ENCODE measurements at regions not wholly inside any gene's neighbourhood (a gene's known extent, or its start where the extent isn't known, plus 50 kb on each side); places are given as distances from the start of the nearest gene placed in this dataset.

DNA sequence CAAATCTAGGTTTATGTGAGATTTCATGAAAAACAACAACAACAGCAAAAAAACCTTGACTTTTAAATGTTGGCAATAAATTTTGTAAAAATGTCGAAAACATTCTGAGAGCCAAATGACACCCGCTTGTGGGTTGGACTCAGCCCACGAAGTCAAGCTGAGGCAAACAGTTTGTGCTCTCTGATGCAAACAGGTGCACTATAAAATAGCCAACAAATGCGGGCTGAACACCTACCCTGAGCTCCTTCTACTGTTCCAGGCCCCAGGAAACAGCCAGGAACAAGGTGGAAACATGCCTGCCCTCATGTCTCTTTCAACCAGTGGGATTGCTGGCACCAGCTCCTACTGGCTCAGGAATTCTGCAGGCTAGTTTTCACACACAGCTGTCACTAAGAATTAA, 105.0 kb upstream of the ZNF716 start (continued):
- TF ChIP-seq, protein P1, sequence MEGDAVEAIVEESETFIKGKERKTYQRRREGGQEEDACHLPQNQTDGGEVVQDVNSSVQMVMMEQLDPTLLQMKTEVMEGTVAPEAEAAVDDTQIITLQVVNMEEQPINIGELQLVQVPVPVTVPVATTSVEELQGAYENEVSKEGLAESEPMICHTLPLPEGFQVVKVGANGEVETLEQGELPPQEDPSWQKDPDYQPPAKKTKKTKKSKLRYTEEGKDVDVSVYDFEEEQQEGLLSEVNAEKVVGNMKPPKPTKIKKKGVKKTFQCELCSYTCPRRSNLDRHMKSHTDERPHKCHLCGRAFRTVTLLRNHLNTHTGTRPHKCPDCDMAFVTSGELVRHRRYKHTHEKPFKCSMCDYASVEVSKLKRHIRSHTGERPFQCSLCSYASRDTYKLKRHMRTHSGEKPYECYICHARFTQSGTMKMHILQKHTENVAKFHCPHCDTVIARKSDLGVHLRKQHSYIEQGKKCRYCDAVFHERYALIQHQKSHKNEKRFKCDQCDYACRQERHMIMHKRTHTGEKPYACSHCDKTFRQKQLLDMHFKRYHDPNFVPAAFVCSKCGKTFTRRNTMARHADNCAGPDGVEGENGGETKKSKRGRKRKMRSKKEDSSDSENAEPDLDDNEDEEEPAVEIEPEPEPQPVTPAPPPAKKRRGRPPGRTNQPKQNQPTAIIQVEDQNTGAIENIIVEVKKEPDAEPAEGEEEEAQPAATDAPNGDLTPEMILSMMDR (IDR thresholded peaks at IDR 0.05): no peak
- TF ChIP-seq GABPA (IDR thresholded peaks at IDR 0.05; ENCODE audit: low read depth): no peak
- TF ChIP-seq TCF12 (IDR thresholded peaks at IDR 0.05): no peak

DNA sequence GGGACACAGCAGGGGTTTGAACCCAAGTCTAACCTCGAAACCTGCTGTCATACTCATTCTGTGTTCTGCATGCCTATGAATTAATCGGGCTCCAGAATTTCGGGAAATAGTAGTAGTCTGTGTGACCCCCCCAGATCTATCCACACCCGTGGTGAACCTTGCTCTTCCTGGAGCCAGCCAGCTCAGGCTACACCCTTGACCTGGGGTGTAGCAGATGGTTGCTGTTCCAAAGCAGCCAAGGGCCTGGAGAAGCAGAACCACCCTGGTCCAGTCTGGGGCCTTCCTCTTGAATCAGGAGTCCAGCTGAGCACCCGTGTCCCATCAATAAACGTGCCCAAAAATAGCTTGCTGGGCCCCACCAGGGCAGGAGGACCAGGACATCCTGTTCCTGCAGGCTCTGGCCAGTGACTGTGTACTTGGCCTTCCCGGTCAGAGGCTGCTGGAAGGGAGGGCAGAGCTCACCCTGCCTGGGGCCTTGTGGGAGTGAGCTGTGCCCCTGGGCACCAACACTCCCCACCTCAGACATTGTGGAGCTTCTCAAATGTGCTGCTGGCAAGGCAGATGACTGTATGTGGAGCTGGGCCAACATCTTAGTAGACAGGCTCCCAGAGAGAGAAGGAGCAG, 101.2 kb upstream of the ZNF716 start:
- H2AFZ ChIP-seq (ENCODE audit: low read depth): no peak overlapping the region
- no peaks in the 10 kb centered on the region for H3F3A ChIP-seq (replicated peaks; ENCODE audit: insufficient read depth)
- POLR2A ChIA-PET: no interaction called here
- TF ChIP-seq, protein P1 (IDR thresholded peaks at IDR 0.05): no peak
- TF ChIP-seq MXI1 (IDR thresholded peaks at IDR 0.05; ENCODE audit: low read depth, low read length) (no peak), SMC3 (IDR thresholded peaks at IDR 0.05; ENCODE audit: low read depth, low read length) (no peak), GABPA (IDR thresholded peaks at IDR 0.05; ENCODE audit: low read depth) (no peak), GATA2 (CRISPR knock-in tag; IDR thresholded peaks at IDR 0.05) (no peak), RCOR1 (IDR thresholded peaks at IDR 0.05; ENCODE audit: low read length) (no peak), POLR2AphosphoS5 (IDR thresholded peaks at IDR 0.05; ENCODE audit: low read depth, low read length) (no peak), CHD2 (IDR thresholded peaks at IDR 0.05; ENCODE audit: low read length, partially characterized antibody) (no peak), TAF1 (IDR thresholded peaks at IDR 0.05; ENCODE audit: borderline replicate concordance, low read depth, low read length) (no peak), MEF2A (IDR thresholded peaks at IDR 0.05; ENCODE audit: borderline replicate concordance, low read depth) (no peak)
- TF ChIP-seq, protein P2, sequence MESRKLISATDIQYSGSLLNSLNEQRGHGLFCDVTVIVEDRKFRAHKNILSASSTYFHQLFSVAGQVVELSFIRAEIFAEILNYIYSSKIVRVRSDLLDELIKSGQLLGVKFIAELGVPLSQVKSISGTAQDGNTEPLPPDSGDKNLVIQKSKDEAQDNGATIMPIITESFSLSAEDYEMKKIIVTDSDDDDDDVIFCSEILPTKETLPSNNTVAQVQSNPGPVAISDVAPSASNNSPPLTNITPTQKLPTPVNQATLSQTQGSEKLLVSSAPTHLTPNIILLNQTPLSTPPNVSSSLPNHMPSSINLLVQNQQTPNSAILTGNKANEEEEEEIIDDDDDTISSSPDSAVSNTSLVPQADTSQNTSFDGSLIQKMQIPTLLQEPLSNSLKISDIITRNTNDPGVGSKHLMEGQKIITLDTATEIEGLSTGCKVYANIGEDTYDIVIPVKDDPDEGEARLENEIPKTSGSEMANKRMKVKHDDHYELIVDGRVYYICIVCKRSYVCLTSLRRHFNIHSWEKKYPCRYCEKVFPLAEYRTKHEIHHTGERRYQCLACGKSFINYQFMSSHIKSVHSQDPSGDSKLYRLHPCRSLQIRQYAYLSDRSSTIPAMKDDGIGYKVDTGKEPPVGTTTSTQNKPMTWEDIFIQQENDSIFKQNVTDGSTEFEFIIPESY (IDR thresholded peaks at IDR 0.05; ENCODE audit: borderline replicate concordance, low read depth): no peak
- TF ChIP-seq, protein P3, sequence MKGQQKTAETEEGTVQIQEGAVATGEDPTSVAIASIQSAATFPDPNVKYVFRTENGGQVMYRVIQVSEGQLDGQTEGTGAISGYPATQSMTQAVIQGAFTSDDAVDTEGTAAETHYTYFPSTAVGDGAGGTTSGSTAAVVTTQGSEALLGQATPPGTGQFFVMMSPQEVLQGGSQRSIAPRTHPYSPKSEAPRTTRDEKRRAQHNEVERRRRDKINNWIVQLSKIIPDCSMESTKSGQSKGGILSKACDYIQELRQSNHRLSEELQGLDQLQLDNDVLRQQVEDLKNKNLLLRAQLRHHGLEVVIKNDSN (IDR thresholded peaks at IDR 0.05; ENCODE audit: borderline replicate concordance, low read depth): no peak
- H3K4me3 ChIP-seq (ENCODE audit: low read depth in 2 of 2, low read length in 1 of 2): no peak overlapping the region
- H3K9me2 ChIP-seq: no peaks in the 10 kb centered on the region
- H3K27me3 ChIP-seq (ENCODE audit: insufficient read depth): no peaks in the 10 kb centered on the region
- CTCF ChIA-PET: no interaction called here
- no peaks in the 10 kb centered on the region for H4K20me1 ChIP-seq (ENCODE audit: insufficient read depth)
- H3K79me2 ChIP-seq (ENCODE audit: insufficient read depth): no peaks in the 10 kb centered on the region
- 0% methylated on average over 6 of the region's 7 CpGs for WGBS (ENCODE audit: low lambda C conversion rate)
- H3K4me2 ChIP-seq: no peak overlapping the region
- no peak overlapping the region for H3K27ac ChIP-seq (ENCODE audit: low read depth in 2 of 2, low read length in 1 of 2)
- DNase-seq: no peak
- H3K9me3 ChIP-seq: no peaks in the 10 kb centered on the region
- no peak overlapping the region for H3K9ac ChIP-seq
- no peaks in the 10 kb centered on the region for H3K36me3 ChIP-seq (replicated peaks in 1 of 2; ENCODE audit: control insufficient read depth in 1 of 2, insufficient read depth in 2 of 2, low read length in 1 of 2)
- no peaks in the 10 kb centered on the region for H3K4me1 ChIP-seq (ENCODE audit: control insufficient read depth in 1 of 2, insufficient read depth in 2 of 2, low read depth in 1 of 2, low read length in 1 of 2)
